GM23338 (cell line): ENCODE measurements at regions not wholly inside any gene's neighbourhood (a gene's known extent, or its start where the extent isn't known, plus 50 kb on each side); places are given as distances from the start of the nearest gene placed in this dataset.

Source experiments
- CTCF ChIP-seq, 2 experiments: fragments of 200-600 bp in 1 of 2; sonication (generic) in 1 of 2; conservative IDR thresholded peaks; 2 replicates each; pipeline versions ENCODE4 v1.5.1 to v1.6.1; 2016 to 2017; ENCODE audit warnings: antibody characterized with exemption in 2 of 2, low read depth in 2 of 2, mild to moderate bottlenecking in 2 of 2, moderate library complexity in 1 of 2
- EZH2phosphoT487 ChIP-seq: fragments of 200-600 bp; sonication (generic); IDR thresholded peaks from one replicate; pipeline ENCODE4 v1.8.1; 2018; ENCODE audit warnings: antibody characterized with exemption; ENCODE audit not compliant: unreplicated experiment
- POLR2AphosphoS5 ChIP-seq: IDR thresholded peaks from 2 replicates; pipeline ENCODE4 v1.6.1; 2016; ENCODE audit warnings: antibody characterized with exemption, low read depth

- TF ChIP-seq CTCF (conservative IDR thresholded peaks at IDR 0.05; ENCODE audit: low read depth in 2 of 2) (no peak), POLR2AphosphoS5 (no peak), EZH2phosphoT487 (no peak)
These were observed 298.6 kb downstream of the DHX15 start for GRCh38 chr4:24285759-24286158.
